ENCODE measurements at regions not wholly inside any gene's neighbourhood (a gene's known extent, or its start where the extent isn't known, plus 50 kb on each side); places are given as distances from the start of the nearest gene placed in this dataset.
"Not testable (repeated sequence)": the region's sequence is repeated elsewhere in the genome, so short reads cannot be mapped to it uniquely, and the experiment has no call there.

DNA sequence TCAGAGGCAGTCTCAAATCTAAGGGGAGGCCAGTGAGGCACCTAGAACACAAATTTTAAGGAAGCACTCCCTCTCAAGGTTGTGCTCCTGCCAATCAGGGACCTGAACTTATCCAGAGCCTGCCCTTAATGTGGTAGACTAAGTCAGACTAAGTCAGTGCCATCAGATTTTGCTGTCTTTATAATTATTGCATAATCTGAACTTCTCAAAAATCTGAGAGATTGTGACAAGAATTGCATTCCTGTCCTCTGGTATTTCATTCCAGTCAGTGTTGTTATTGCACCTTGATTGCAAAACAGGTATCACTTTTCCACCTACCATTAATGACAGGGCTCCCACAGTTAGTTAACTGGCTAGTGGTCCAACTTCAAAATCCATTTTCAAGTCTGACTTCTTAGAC is 197.1 kb upstream of the HCN1 start:
- TF ChIP-seq CTCF (conservative IDR thresholded peaks at IDR 0.05; ENCODE audit: low read depth, low read length) (no peak), EZH2 (IDR thresholded peaks at IDR 0.05; ENCODE audit: borderline replicate concordance, low read depth, low read length, poor library complexity, severe bottlenecking) (no peak)
- no peak for DNase-seq (ENCODE audit: low spot score)
- Histone ChIP-seq H3K4me1 (ENCODE audit: insufficient read depth, low read length, poor library complexity, severe bottlenecking) (no peaks in the 10 kb centered on the region), H3K36me3 (ENCODE audit: insufficient read depth, low read length, poor library complexity, severe bottlenecking) (no peaks in the 10 kb centered on the region), H3K4me3 (ENCODE audit: low read depth, low read length, poor library complexity, severe bottlenecking) (no peak overlapping the region), H3K27ac (ENCODE audit: low read depth, low read length, poor library complexity, severe bottlenecking) (no peak overlapping the region), H3K27me3 (replicated peaks; ENCODE audit: insufficient read depth, low read depth, low read length, poor library complexity) (no peaks in the 10 kb centered on the region), H3K9me3 (ENCODE audit: low read depth, low read length, poor library complexity, severe bottlenecking) (peaks cover 4% of the 10 kb centered on the region)
- no TSS peak for BruUV-seq (replicated peaks)
- ChIA-PET CTCF (no interaction called here), POLR2A (ENCODE audit: low non-redundant PET) (no interaction called here)
- intact Hi-C loops (cut with micrococcal nuclease; ENCODE audit: unreplicated experiment) = no loop called here

DNA sequence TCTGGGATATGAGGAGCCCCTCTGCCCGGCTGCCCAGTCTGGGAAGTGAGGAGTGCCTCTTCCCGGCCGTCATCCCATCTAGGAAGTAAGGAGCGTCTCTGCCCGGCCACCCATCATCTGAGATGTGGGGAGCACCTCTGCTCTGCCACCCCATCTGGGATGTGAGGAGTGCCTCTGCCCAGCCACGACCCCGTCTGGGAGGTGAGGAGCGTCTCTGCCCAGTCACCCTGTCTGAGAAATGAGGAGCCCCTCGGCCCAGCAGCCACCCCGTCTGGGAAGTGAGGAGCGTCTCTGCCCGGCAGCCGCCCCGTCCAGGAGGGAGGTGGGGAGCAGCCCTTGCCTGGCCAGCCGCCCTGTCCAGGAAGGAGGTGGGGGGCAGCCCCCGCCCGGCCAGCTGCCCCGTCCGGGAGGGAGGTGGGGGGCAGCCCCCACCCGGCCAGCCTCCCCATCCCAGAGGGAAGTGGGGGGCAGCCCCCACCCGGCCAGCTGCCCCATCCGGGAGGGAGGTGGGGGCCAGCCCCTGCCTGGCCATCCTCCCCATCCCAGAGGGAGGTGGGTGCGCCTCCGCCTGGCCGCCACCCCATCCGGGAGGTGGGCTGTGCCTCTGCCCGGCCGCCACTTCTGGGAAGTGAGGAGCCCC is 194.4 kb upstream of the HCN1 start:
- CTCF ChIA-PET; H3K4me3 ChIP-seq (ENCODE audit: low read depth, low read length, poor library complexity, severe bottlenecking); intact Hi-C loops (cut with micrococcal nuclease; ENCODE audit: unreplicated experiment); H3K27ac ChIP-seq (ENCODE audit: low read depth, low read length, poor library complexity, severe bottlenecking); H3K36me3 ChIP-seq (ENCODE audit: insufficient read depth, low read length, poor library complexity, severe bottlenecking); POLR2A ChIA-PET (ENCODE audit: low non-redundant PET); DNase-seq (ENCODE audit: low spot score); H3K9me3 ChIP-seq (ENCODE audit: low read depth, low read length, poor library complexity, severe bottlenecking); H3K27me3 ChIP-seq (replicated peaks; ENCODE audit: insufficient read depth, low read depth, low read length, poor library complexity); H3K4me1 ChIP-seq (ENCODE audit: insufficient read depth, low read length, poor library complexity, severe bottlenecking); BruUV-seq (replicated peaks): not testable (repeated sequence)

DNA sequence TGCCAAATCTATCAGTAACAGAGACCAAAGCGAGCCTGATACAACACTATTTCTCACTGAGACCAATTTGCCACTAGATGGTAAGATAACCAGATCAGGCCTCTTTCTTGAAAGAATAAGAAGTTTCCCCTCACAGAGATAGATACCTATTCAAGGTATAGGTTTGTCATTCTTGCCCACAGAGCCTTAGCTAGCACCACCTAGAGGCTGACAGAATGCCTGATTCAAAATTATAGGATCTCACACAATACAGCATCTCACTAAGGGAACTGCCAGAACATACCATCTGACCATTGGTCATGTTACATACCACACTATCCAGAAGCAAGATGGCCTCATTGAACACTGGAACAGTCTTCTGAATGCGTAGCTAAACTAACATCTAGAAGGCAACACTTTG is 166.6 kb upstream of the HCN1 start:
- no TSS peak for BruUV-seq (replicated peaks)
- TF ChIP-seq EZH2 (IDR thresholded peaks at IDR 0.05; ENCODE audit: borderline replicate concordance, low read depth, low read length, poor library complexity, severe bottlenecking) (no peak), CTCF (conservative IDR thresholded peaks at IDR 0.05; ENCODE audit: low read depth, low read length) (no peak)
- no peak overlapping the region for H3K4me3 ChIP-seq (ENCODE audit: low read depth, low read length, poor library complexity, severe bottlenecking)
- no peaks in the 10 kb centered on the region for H3K27me3 ChIP-seq (replicated peaks; ENCODE audit: insufficient read depth, low read depth, low read length, poor library complexity)
- no peak overlapping the region for H3K27ac ChIP-seq (ENCODE audit: low read depth, low read length, poor library complexity, severe bottlenecking)
- DNase-seq (ENCODE audit: low spot score) = no peak
- H3K36me3 ChIP-seq (ENCODE audit: insufficient read depth, low read length, poor library complexity, severe bottlenecking) = no peaks in the 10 kb centered on the region
- ChIA-PET CTCF (no interaction called here), POLR2A (ENCODE audit: low non-redundant PET) (no interaction called here)
- H3K9me3 ChIP-seq (ENCODE audit: low read depth, low read length, poor library complexity, severe bottlenecking) = peaks cover 25% of the 10 kb centered on the region
- intact Hi-C loops (cut with micrococcal nuclease; ENCODE audit: unreplicated experiment) = no loop called here
- H3K4me1 ChIP-seq (ENCODE audit: insufficient read depth, low read length, poor library complexity, severe bottlenecking) = no peaks in the 10 kb centered on the region

DNA sequence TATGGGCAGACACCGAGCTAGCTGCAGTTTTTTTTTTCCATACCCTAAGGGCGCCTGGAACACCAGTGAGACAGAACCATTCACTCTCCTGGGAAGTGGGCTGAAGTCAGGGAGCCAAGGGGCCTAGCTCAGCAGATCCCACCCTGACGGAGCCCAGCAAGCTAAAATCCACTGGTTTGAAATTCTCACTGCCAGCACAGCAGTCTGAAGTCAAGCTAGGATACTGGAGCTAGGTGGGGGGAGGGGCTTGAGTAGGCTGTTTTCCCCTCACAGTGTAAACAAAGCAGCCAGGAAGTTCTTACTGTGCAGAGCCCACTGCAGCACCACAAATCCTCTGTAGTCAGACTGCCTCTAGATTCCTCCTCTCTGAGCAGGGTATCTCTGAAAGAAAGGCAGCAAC is 151.7 kb upstream of the HCN1 start:
- POLR2A ChIA-PET (ENCODE audit: low non-redundant PET) = no interaction called here

More for the DNA sequence above, 151.7 kb upstream of the HCN1 start:
- Histone ChIP-seq H3K9me3 (ENCODE audit: low read depth, low read length, poor library complexity, severe bottlenecking) (peaks cover 8% of the 10 kb centered on the region), H3K27me3 (replicated peaks; ENCODE audit: insufficient read depth, low read depth, low read length, poor library complexity) (no peaks in the 10 kb centered on the region), H3K27ac (ENCODE audit: low read depth, low read length, poor library complexity, severe bottlenecking) (no peak overlapping the region), H3K4me3 (ENCODE audit: low read depth, low read length, poor library complexity, severe bottlenecking) (no peak overlapping the region), H3K4me1 (ENCODE audit: insufficient read depth, low read length, poor library complexity, severe bottlenecking) (no peaks in the 10 kb centered on the region), H3K36me3 (ENCODE audit: insufficient read depth, low read length, poor library complexity, severe bottlenecking) (no peaks in the 10 kb centered on the region)
- TF ChIP-seq EZH2 (IDR thresholded peaks at IDR 0.05; ENCODE audit: borderline replicate concordance, low read depth, low read length, poor library complexity, severe bottlenecking) (no peak), CTCF (conservative IDR thresholded peaks at IDR 0.05; ENCODE audit: low read depth, low read length) (no peak)
- BruUV-seq (replicated peaks) = no TSS peak
- no peak for DNase-seq (ENCODE audit: low spot score)
- CTCF ChIA-PET = no interaction called here
- intact Hi-C loops (cut with micrococcal nuclease; ENCODE audit: unreplicated experiment) = no loop called here

Measured in A673 (cell line).